Upper lobe of left lung (tissue), 4 donors: ENCODE measurements at regions not wholly inside any gene's neighbourhood (a gene's known extent, or its start where the extent isn't known, plus 50 kb on each side); places are given as distances from the start of the nearest gene placed in this dataset.

Experiments
- POLR2A ChIP-seq, 4 donors: fragments of 450-650 bp; IDR thresholded peaks; one replicate each; pipeline ENCODE4 v1.5.1; 2016 to 2017; ENCODE audit warnings: antibody characterized with exemption in 4 of 4, mild to moderate bottlenecking in 2 of 4
- POLR2AphosphoS5 ChIP-seq, 2 donors: sonication (generic); formaldehyde crosslinking; IDR thresholded peaks; one replicate each; pipeline ENCODE4 v1.5.1; 2017; ENCODE audit warnings: antibody characterized with exemption in 2 of 2
- TF ChIP-seq, protein P1 (sequence below), 6 experiments: fragments of 450-650 bp in 4 of 6; fragments of 200-600 bp in 2 of 6; sonication (generic) in 2 of 6; IDR thresholded peaks; one replicate each; pipeline ENCODE4 v1.5.1; 2016 to 2019; ENCODE audit warnings: antibody characterized with exemption in 6 of 6

DNA sequence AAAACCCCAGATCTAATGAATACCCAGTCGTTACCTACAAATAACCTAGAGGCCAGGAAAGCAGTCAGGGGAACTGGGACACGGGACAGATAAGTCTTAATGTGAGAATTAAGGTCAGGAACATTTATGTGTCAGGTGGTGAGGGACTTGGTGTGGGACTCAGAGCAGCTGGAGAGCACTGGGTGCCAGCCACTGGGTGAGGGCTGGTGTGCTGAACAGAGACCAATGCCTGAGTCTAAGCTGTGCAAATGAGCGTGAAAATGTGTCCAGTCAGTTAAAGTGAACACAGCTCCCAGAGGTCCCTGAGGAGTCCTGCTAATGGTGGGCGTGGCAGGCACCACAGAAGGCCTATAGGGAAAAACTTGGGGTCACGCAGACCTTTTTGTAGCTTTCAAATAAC is 225.9 kb downstream of the C1D start:
- TF ChIP-seq, protein P1, sequence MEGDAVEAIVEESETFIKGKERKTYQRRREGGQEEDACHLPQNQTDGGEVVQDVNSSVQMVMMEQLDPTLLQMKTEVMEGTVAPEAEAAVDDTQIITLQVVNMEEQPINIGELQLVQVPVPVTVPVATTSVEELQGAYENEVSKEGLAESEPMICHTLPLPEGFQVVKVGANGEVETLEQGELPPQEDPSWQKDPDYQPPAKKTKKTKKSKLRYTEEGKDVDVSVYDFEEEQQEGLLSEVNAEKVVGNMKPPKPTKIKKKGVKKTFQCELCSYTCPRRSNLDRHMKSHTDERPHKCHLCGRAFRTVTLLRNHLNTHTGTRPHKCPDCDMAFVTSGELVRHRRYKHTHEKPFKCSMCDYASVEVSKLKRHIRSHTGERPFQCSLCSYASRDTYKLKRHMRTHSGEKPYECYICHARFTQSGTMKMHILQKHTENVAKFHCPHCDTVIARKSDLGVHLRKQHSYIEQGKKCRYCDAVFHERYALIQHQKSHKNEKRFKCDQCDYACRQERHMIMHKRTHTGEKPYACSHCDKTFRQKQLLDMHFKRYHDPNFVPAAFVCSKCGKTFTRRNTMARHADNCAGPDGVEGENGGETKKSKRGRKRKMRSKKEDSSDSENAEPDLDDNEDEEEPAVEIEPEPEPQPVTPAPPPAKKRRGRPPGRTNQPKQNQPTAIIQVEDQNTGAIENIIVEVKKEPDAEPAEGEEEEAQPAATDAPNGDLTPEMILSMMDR (IDR thresholded peaks at IDR 0.05): no peak
- TF ChIP-seq POLR2AphosphoS5 (IDR thresholded peaks at IDR 0.05) (no peak), POLR2A (IDR thresholded peaks at IDR 0.05) (no peak)
